CD4-positive, alpha-beta T cell (primary cell): ENCODE measurements at regions not wholly inside any gene's neighbourhood (a gene's known extent, or its start where the extent isn't known, plus 50 kb on each side); places are given as distances from the start of the nearest gene placed in this dataset.

ENCODE experiments used
- ATAC-seq: fragments of 200-7000 bp; cut with Tn5 transposase; one replicate; pipeline ENCODE4 v1.10.0; 2022; ENCODE audit warnings: mild to moderate bottlenecking; ENCODE audit not compliant: poor library complexity
- CTCF ChIA-PET: fragments of 350-600 bp; sonication (Branson Sonifier 250); formaldehyde crosslinking; loops from one replicate; lab custom pipeline; 2021; ENCODE audit warnings: antibody characterized with exemption, inconsistent platforms; lab: Charles Lee
- POLR2A ChIA-PET: fragments of 350-600 bp; sonication (Branson Sonifier 250); formaldehyde crosslinking; loops from one replicate; lab custom pipeline; 2021; ENCODE audit warnings: antibody characterized with exemption, inconsistent platforms; lab: Charles Lee
- DNase-seq, 14 experiments: peaks; one replicate each; pipeline ENCODE4 v3.0.0-alpha.2; 2013 to 2020; ENCODE audit warnings: mixed read lengths in 2 of 14
- H3K27ac ChIP-seq, 2 donors: one replicate each; pipeline versions ENCODE4 v1.5.1 to v1.7.0; 2013; ENCODE audit warnings: low read length in 2 of 2, low read depth in 1 of 2, mild to moderate bottlenecking in 1 of 2
- H3K27me3 ChIP-seq, 2 experiments: 1 replicate in 1 of 2; 2 replicates in 1 of 2; pipeline versions ENCODE4 v1.6.1 to v1.7.0; 2013; ENCODE audit warnings: low read length in 2 of 2, control low read depth in 1 of 2, mild to moderate bottlenecking in 1 of 2, moderate library complexity in 1 of 2; ENCODE audit not compliant: insufficient read depth in 2 of 2, control insufficient read depth in 1 of 2
- H3K36me3 ChIP-seq: one replicate; pipeline ENCODE4 v1.6.1; 2013; ENCODE audit warnings: low read length, control low read depth; ENCODE audit not compliant: insufficient read depth
- H3K4me1 ChIP-seq: one replicate; pipeline ENCODE4 v1.6.1; 2013; ENCODE audit warnings: low read length, control low read depth; ENCODE audit not compliant: insufficient read depth
- H3K4me3 ChIP-seq: one replicate; pipeline ENCODE4 v1.5.1; 2013; ENCODE audit warnings: mild to moderate bottlenecking, low read length, moderate library complexity
- H3K9me3 ChIP-seq, 2 experiments: 1 replicate in 1 of 2; 2 replicates in 1 of 2; pipeline versions ENCODE4 v1.6.1 to v1.7.0; 2013; ENCODE audit warnings: low read length in 2 of 2, mild to moderate bottlenecking in 2 of 2, control low read depth in 1 of 2, moderate library complexity in 1 of 2; ENCODE audit not compliant: control insufficient read depth in 1 of 2, insufficient read depth in 1 of 2
- H3K27ac Mint-ChIP-seq: one replicate; pipeline ENCODE4 v1.8.0; 2020; ENCODE audit warnings: mixed read lengths
- H3K27me3 Mint-ChIP-seq: one replicate; pipeline ENCODE4 v1.8.0; 2021; ENCODE audit warnings: mixed read lengths
- H3K36me3 Mint-ChIP-seq: one replicate; pipeline ENCODE4 v1.8.0; 2021; ENCODE audit warnings: low read depth, mixed read lengths
- H3K4me1 Mint-ChIP-seq: one replicate; pipeline ENCODE4 v1.8.0; 2021; ENCODE audit warnings: low read depth, mixed read lengths
- H3K4me3 Mint-ChIP-seq: one replicate; pipeline ENCODE4 v1.8.0; 2020; ENCODE audit warnings: mild to moderate bottlenecking, mixed read lengths
- H3K9me3 Mint-ChIP-seq: one replicate; pipeline ENCODE4 v1.8.0; 2020; ENCODE audit warnings: mixed read lengths
- CTCF ChIP-seq: fragments of 200-600 bp; IDR thresholded peaks from one replicate; pipeline ENCODE4 v1.8.0; 2022; ENCODE audit warnings: antibody characterized with exemption, mild to moderate bottlenecking
- intact Hi-C, 2 experiments: fragments of 100-400 bp; cut with DNase I in 1 of 2; cut with micrococcal nuclease in 1 of 2; formaldehyde crosslinking; loops; one replicate each; pipeline versions ENCODE4 v1.15.1 to v1.9.0; 2023 to 2025; cut with DNase I, micrococcal nuclease

GRCh38 chr18:21955757-21956652 is 213.4 kb upstream of the GATA6 start:
- Histone ChIP-seq H3K9me3 (no peaks in the 10 kb centered on the region), H3K4me1 (no peaks in the 10 kb centered on the region), H3K27me3 (no peaks in the 10 kb centered on the region), H3K4me3 (no peak overlapping the region), H3K36me3 (no peaks in the 10 kb centered on the region), H3K27ac (no peak overlapping the region)
- intact Hi-C loops, result loop anchor here (1.0 to 2.0 kb wide), 3 partner anchors 323 to 761 kb away; no protein-coding TSS in a partner anchor
- ATAC-seq (peak; percentile 83), DNase-seq (peak; percentile 60 to 85 (median 75))
- Mint-ChIP-seq H3K4me1 (no peaks in the 10 kb centered on the region), H3K36me3 (no peaks in the 10 kb centered on the region), H3K4me3 (no peak overlapping the region), H3K27ac (no peak overlapping the region), H3K9me3 (no peaks in the 10 kb centered on the region), H3K27me3 (peaks cover 30% of the 10 kb centered on the region)
- ChIA-PET POLR2A (interaction anchor here (0.5 to 0.6 kb wide), 2 partner anchors 86 to 323 kb away, joined by 3 to 5 read pairs; no protein-coding TSS in a partner anchor), CTCF (interaction anchor here (0.6 to 1.5 kb wide), 2 partner anchors 468 to 764 kb away, joined by 3 to 5 read pairs; no protein-coding TSS in a partner anchor)
- peak; percentile 94 for TF ChIP-seq CTCF

- no peak for DNase-seq
- no peak for TF ChIP-seq CTCF
- no peak for ATAC-seq
- CTCF ChIA-PET, result no interaction called here
- Mint-ChIP-seq H3K4me3 (no peak overlapping the region), H3K36me3 (no peaks in the 10 kb centered on the region), H3K4me1 (no peaks in the 10 kb centered on the region), H3K27ac (no peak overlapping the region), H3K27me3 (peaks cover 19% of the 10 kb centered on the region), H3K9me3 (no peaks in the 10 kb centered on the region)
- H3K27me3 ChIP-seq, result no peaks in the 10 kb centered on the region
- no peaks in the 10 kb centered on the region for H3K36me3 ChIP-seq
- POLR2A ChIA-PET, result no interaction called here
- no peaks in the 10 kb centered on the region for H3K9me3 ChIP-seq
- H3K27ac ChIP-seq, result no peak overlapping the region
- H3K4me1 ChIP-seq, result no peaks in the 10 kb centered on the region
- H3K4me3 ChIP-seq, result no peak overlapping the region
- intact Hi-C loops, result no loop called here
Measured at GRCh38 chr18:21958263-21958662, 211.1 kb upstream of the GATA6 start.

- CTCF ChIA-PET, result interaction anchor here (1.9 kb wide), 1 partner anchor 764 kb away, joined by 5 read pairs; no protein-coding TSS in a partner anchor
Measured at GRCh38 chr18:21958707-21959450, 210.5 kb upstream of the GATA6 start.

More at GRCh38 chr18:21958707-21959450, 210.5 kb upstream of the GATA6 start:
- no peaks in the 10 kb centered on the region for H3K36me3 ChIP-seq
- TF ChIP-seq CTCF, result no peak
- H3K9me3 ChIP-seq, result no peaks in the 10 kb centered on the region
- POLR2A ChIA-PET, result no interaction called here
- Mint-ChIP-seq H3K4me1 (no peaks in the 10 kb centered on the region), H3K9me3 (no peaks in the 10 kb centered on the region), H3K27ac (no peak overlapping the region), H3K36me3 (no peaks in the 10 kb centered on the region), H3K4me3 (no peak overlapping the region), H3K27me3 (peaks cover 16% of the 10 kb centered on the region)
- no peaks in the 10 kb centered on the region for H3K4me1 ChIP-seq
- H3K27ac ChIP-seq, result no peak overlapping the region
- intact Hi-C loops, result no loop called here
- ATAC-seq (no peak), DNase-seq (no peak)
- H3K4me3 ChIP-seq, result no peak overlapping the region
- H3K27me3 ChIP-seq, result no peaks in the 10 kb centered on the region
